Caco-2 (cell line): ENCODE measurements at regions not wholly inside any gene's neighbourhood (a gene's known extent, or its start where the extent isn't known, plus 50 kb on each side); places are given as distances from the start of the nearest gene placed in this dataset.

Experiments
- BruUV-seq: library from RNA; stranded (reverse); fragments of 400-500 nt; replicated peaks from 2 replicates; lab custom pipeline; 2021; lab: Mats Ljungman, UMichigan
- CTCF ChIA-PET: fragments of 300-600 bp; sonication (Branson Sonifier 250); formaldehyde crosslinking; loops from one replicate; lab custom pipeline; 2022; ENCODE audit warnings: antibody characterized with exemption; lab: Charles Lee
- POLR2A ChIA-PET: fragments of 300-600 bp; sonication (Branson Sonifier 250); formaldehyde crosslinking; loops from one replicate; lab custom pipeline; 2022; ENCODE audit warnings: antibody characterized with exemption; lab: Charles Lee
- DNase-seq, 2 experiments: peaks; one replicate each; pipeline versions ENCODE4 v3.0.0 to v3.0.0-alpha.2; 2020 to 2022
- H3K27me3 ChIP-seq: replicated peaks from 2 replicates; pipeline ENCODE4 v1.6.0; 2011; ENCODE audit warnings: low read length; ENCODE audit not compliant: control insufficient read depth, insufficient read depth
- H3K36me3 ChIP-seq: 2 replicates; pipeline ENCODE4 v1.5.1; 2011; ENCODE audit warnings: low read length; ENCODE audit not compliant: control insufficient read depth, insufficient read depth
- H3K4me1 ChIP-seq: fragments of 250-450 bp; sonication (Bioruptor Pico); 2 replicates; pipeline ENCODE4 v1.5.1; 2020; ENCODE audit warnings: mild to moderate bottlenecking
- H3K4me3 ChIP-seq: 2 replicates; pipeline ENCODE4 v1.5.1; 2011; ENCODE audit warnings: low read depth, mild to moderate bottlenecking, control low read depth, low read length
- H3K9me3 ChIP-seq: fragments of 250-450 bp; sonication (Bioruptor Pico); 2 replicates; pipeline ENCODE4 v1.5.1; 2020; ENCODE audit warnings: mild to moderate bottlenecking, moderate library complexity
- H3K27ac Mint-ChIP-seq: one replicate; pipeline ENCODE4 v1.8.0; 2022; ENCODE audit warnings: mixed read lengths; ENCODE audit not compliant: unreplicated experiment
- H3K27me3 Mint-ChIP-seq: one replicate; pipeline ENCODE4 v1.8.0; 2022; ENCODE audit warnings: mixed read lengths; ENCODE audit not compliant: insufficient read depth, unreplicated experiment
- H3K36me3 Mint-ChIP-seq: one replicate; pipeline ENCODE4 v1.8.0; 2022; ENCODE audit warnings: mild to moderate bottlenecking, mixed read lengths; ENCODE audit not compliant: insufficient read depth, unreplicated experiment
- H3K4me1 Mint-ChIP-seq: one replicate; pipeline ENCODE4 v1.8.0; 2022; ENCODE audit warnings: low read depth, mixed read lengths; ENCODE audit not compliant: unreplicated experiment
- H3K4me3 Mint-ChIP-seq: one replicate; pipeline ENCODE4 v1.8.0; 2022; ENCODE audit warnings: mild to moderate bottlenecking, moderate library complexity, mixed read lengths; ENCODE audit not compliant: unreplicated experiment
- H3K9me3 Mint-ChIP-seq: one replicate; pipeline ENCODE4 v1.8.0; 2022; ENCODE audit warnings: mixed read lengths; ENCODE audit not compliant: unreplicated experiment
- intact Hi-C: fragments of 100-400 bp; cut with micrococcal nuclease; formaldehyde crosslinking; loops from one replicate; pipeline ENCODE4 v1.10.0; 2022; ENCODE audit not compliant: unreplicated experiment
- TF ChIP-seq, protein P1 (sequence below), 2 experiments: fragments of 200-600 bp in 1 of 2; IDR thresholded peaks; 1 replicate in 1 of 2; 2 replicates in 1 of 2; pipeline versions ENCODE4 v1.5.1 to v1.8.0; 2011 to 2022; ENCODE audit warnings: antibody characterized with exemption in 1 of 2, control low read depth in 1 of 2, inconsistent platforms in 1 of 2, low read depth in 1 of 2, low read length in 1 of 2, mild to moderate bottlenecking in 1 of 2, moderate library complexity in 1 of 2; ENCODE audit not compliant: insufficient read depth in 1 of 2, severe bottlenecking in 1 of 2, unreplicated experiment in 1 of 2

DNA sequence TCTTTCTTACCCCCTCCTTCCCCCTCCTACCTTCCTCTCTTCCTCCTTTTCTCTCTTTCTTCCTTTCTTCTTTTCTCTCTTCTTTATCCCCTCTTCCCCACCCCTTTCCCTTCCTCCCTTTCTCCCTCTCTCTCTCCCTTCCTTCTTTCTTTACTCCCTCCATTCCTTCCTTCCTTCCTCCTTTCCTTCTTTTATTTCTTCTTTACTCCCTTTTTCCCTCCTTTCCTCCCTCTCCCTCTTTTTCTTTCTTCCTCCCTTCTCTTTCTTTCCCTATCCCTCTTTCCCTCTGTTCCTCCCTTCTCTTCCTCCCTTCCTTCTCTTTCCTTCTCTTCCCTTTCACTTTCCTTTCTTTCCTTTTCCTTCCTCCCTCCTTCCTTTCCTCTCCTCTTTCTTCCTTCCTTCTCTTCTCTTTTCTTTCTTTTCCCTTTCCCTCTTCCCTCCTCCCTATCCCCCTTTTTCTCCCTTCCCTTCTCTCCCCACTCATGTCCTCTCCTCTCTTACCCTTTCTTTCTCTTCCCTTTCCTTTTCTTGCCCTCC is 302.3 kb upstream of the TBX3 start:
- no TSS peak for BruUV-seq
- Histone ChIP-seq H3K4me1 (no peaks in the 10 kb centered on the region), H3K4me3 (no peak overlapping the region), H3K9me3 (no peaks in the 10 kb centered on the region), H3K27me3 (no peaks in the 10 kb centered on the region), H3K36me3 (no peaks in the 10 kb centered on the region)
- intact Hi-C loops = no loop called here
- H3K9me3 Mint-ChIP-seq = no peaks in the 10 kb centered on the region
- no peak overlapping the region for H3K4me3 Mint-ChIP-seq
- DNase-seq = no peak
- no peaks in the 10 kb centered on the region for H3K27me3 Mint-ChIP-seq
- H3K36me3 Mint-ChIP-seq = no peaks in the 10 kb centered on the region
- ChIA-PET CTCF (no interaction called here), POLR2A (no interaction called here)
- TF ChIP-seq, protein P1, sequence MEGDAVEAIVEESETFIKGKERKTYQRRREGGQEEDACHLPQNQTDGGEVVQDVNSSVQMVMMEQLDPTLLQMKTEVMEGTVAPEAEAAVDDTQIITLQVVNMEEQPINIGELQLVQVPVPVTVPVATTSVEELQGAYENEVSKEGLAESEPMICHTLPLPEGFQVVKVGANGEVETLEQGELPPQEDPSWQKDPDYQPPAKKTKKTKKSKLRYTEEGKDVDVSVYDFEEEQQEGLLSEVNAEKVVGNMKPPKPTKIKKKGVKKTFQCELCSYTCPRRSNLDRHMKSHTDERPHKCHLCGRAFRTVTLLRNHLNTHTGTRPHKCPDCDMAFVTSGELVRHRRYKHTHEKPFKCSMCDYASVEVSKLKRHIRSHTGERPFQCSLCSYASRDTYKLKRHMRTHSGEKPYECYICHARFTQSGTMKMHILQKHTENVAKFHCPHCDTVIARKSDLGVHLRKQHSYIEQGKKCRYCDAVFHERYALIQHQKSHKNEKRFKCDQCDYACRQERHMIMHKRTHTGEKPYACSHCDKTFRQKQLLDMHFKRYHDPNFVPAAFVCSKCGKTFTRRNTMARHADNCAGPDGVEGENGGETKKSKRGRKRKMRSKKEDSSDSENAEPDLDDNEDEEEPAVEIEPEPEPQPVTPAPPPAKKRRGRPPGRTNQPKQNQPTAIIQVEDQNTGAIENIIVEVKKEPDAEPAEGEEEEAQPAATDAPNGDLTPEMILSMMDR (IDR thresholded peaks at IDR 0.05; ENCODE audit: insufficient read depth in 1 of 2, low read depth in 1 of 2, low read length in 1 of 2, severe bottlenecking in 1 of 2, unreplicated experiment in 1 of 2) = no peak
- H3K27ac Mint-ChIP-seq = no peak overlapping the region
- no peaks in the 10 kb centered on the region for H3K4me1 Mint-ChIP-seq

DNA sequence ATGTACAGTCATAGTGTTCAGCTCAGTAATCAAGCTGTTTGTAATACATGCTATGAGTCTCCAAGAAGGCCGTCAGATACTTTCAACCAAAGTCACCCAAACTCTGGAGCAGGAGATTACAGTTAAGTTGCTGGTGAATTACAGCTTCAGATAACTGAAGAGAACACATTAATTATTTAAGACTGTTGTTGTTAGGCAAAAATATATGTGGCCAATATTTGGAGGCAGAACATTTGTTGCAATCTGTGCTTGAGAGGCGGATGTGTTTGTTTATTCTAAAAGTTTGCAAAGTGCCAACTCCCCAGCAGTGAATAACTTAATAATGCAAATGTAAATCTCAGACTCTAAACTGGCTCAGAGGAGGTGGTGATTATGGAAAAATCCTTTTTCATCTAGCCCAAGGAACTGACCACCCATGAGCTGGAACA is 300.7 kb upstream of the TBX3 start:
- Histone ChIP-seq H3K4me1 (no peaks in the 10 kb centered on the region), H3K4me3 (no peak overlapping the region), H3K36me3 (no peaks in the 10 kb centered on the region), H3K9me3 (no peaks in the 10 kb centered on the region), H3K27me3 (no peaks in the 10 kb centered on the region)
- ChIA-PET CTCF (no interaction called here), POLR2A (no interaction called here)
- Mint-ChIP-seq H3K27ac (no peak overlapping the region), H3K27me3 (no peaks in the 10 kb centered on the region), H3K4me1 (no peaks in the 10 kb centered on the region), H3K9me3 (no peaks in the 10 kb centered on the region), H3K4me3 (no peak overlapping the region), H3K36me3 (no peaks in the 10 kb centered on the region)
- intact Hi-C loops = no loop called here
- no TSS peak for BruUV-seq
- TF ChIP-seq, protein P1 (IDR thresholded peaks at IDR 0.05; ENCODE audit: insufficient read depth in 1 of 2, low read depth in 1 of 2, low read length in 1 of 2, severe bottlenecking in 1 of 2, unreplicated experiment in 1 of 2) = no peak
- no peak for DNase-seq

DNA sequence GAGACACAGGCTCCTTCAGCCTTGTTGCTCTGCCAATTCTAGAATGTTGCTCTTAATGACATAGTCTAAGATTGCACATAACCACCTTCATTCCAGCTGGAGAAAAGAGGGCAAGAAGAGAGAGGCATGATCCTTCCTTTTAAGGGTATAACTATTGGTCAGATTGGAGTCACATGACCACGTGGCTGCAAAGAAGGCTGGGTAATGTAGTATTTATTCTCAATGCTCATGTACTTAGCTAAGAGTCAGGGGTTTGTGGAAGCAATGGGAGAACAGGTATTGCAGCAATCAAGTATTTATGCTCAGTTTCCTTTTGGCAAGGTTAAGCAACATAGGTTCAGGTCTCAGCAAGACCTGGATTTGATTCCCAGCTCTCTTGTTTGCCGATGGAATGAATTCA is 298.8 kb upstream of the TBX3 start:
- no peaks in the 10 kb centered on the region for H3K36me3 ChIP-seq
- no peaks in the 10 kb centered on the region for H3K9me3 ChIP-seq
- Mint-ChIP-seq H3K27ac (no peak overlapping the region), H3K4me1 (no peaks in the 10 kb centered on the region), H3K9me3 (peaks cover 9% of the 10 kb centered on the region), H3K27me3 (no peaks in the 10 kb centered on the region), H3K36me3 (no peaks in the 10 kb centered on the region), H3K4me3 (no peak overlapping the region)
- no TSS peak for BruUV-seq
- intact Hi-C loops = no loop called here
- H3K27me3 ChIP-seq = no peaks in the 10 kb centered on the region
- TF ChIP-seq, protein P1 (IDR thresholded peaks at IDR 0.05; ENCODE audit: insufficient read depth in 1 of 2, low read depth in 1 of 2, low read length in 1 of 2, severe bottlenecking in 1 of 2, unreplicated experiment in 1 of 2) = no peak
- ChIA-PET POLR2A (no interaction called here), CTCF (interaction anchor here (0.5 to 1.1 kb wide), 2 partner anchors 280 to 299 kb away, joined by 3 to 5 read pairs; partner anchors contain the start of gene TBX3)
- H3K4me1 ChIP-seq = no peaks in the 10 kb centered on the region
- H3K4me3 ChIP-seq = no peak overlapping the region
- peak in 1 of 2 experiments; percentile 35 for DNase-seq
